ENCODE measurements at regions not wholly inside any gene's neighbourhood (a gene's known extent, or its start where the extent isn't known, plus 50 kb on each side); places are given as distances from the start of the nearest gene placed in this dataset.

- TF ChIP-seq ZNF565 (CRISPR knock-in tag; conservative IDR thresholded peaks at IDR 0.05; ENCODE audit: low read depth) (no peak), ZNF70 (CRISPR knock-in tag; IDR thresholded peaks at IDR 0.05) (no peak), TCF4 (CRISPR knock-in tag; IDR thresholded peaks at IDR 0.05; ENCODE audit: borderline replicate concordance) (no peak), CSRNP3 (CRISPR knock-in tag; IDR thresholded peaks at IDR 0.05) (no peak), BACH2 (CRISPR knock-in tag; IDR thresholded peaks at IDR 0.05; ENCODE audit: borderline replicate concordance) (no peak), ISL1 (CRISPR knock-in tag; IDR thresholded peaks at IDR 0.05) (no peak), PATZ1 (CRISPR knock-in tag; IDR thresholded peaks at IDR 0.05; ENCODE audit: borderline replicate concordance) (no peak), ARNTL (CRISPR knock-in tag; IDR thresholded peaks at IDR 0.05; ENCODE audit: borderline replicate concordance, low read depth) (no peak), RARB (CRISPR knock-in tag; IDR thresholded peaks at IDR 0.05) (no peak)
- no peak for ATAC-seq
Measured at GRCh38 chr5:143977891-143978461, 166.0 kb downstream of the HMHB1 start.

GRCh38 chr5:143979044-143979690 lies 167.2 kb downstream of the HMHB1 start:
- TF ChIP-seq TCF4 (CRISPR knock-in tag; IDR thresholded peaks at IDR 0.05; ENCODE audit: borderline replicate concordance) (no peak), CSRNP3 (CRISPR knock-in tag; IDR thresholded peaks at IDR 0.05) (no peak), ZFP3 (CRISPR knock-in tag; IDR thresholded peaks at IDR 0.05) (no peak), ESRRG (CRISPR knock-in tag; IDR thresholded peaks at IDR 0.05) (no peak), GLIS3 (CRISPR knock-in tag; IDR thresholded peaks at IDR 0.05) (no peak), SNAI2 (CRISPR knock-in tag; IDR thresholded peaks at IDR 0.05) (no peak), TSHZ2 (CRISPR knock-in tag; IDR thresholded peaks at IDR 0.05) (no peak), OSR1 (CRISPR knock-in tag; IDR thresholded peaks at IDR 0.05) (no peak), ARNTL (CRISPR knock-in tag; IDR thresholded peaks at IDR 0.05; ENCODE audit: borderline replicate concordance, low read depth) (no peak), POU6F1 (CRISPR knock-in tag; IDR thresholded peaks at IDR 0.05; ENCODE audit: borderline replicate concordance, low read depth) (no peak), PATZ1 (CRISPR knock-in tag; IDR thresholded peaks at IDR 0.05; ENCODE audit: borderline replicate concordance) (no peak), PPARA (CRISPR knock-in tag; IDR thresholded peaks at IDR 0.05; ENCODE audit: borderline replicate concordance) (no peak), CSDC2 (CRISPR knock-in tag; IDR thresholded peaks at IDR 0.05) (no peak), ZC3H10 (CRISPR knock-in tag; IDR thresholded peaks at IDR 0.05) (no peak), ISL1 (CRISPR knock-in tag; IDR thresholded peaks at IDR 0.05) (no peak)
- TF ChIP-seq, protein P1, sequence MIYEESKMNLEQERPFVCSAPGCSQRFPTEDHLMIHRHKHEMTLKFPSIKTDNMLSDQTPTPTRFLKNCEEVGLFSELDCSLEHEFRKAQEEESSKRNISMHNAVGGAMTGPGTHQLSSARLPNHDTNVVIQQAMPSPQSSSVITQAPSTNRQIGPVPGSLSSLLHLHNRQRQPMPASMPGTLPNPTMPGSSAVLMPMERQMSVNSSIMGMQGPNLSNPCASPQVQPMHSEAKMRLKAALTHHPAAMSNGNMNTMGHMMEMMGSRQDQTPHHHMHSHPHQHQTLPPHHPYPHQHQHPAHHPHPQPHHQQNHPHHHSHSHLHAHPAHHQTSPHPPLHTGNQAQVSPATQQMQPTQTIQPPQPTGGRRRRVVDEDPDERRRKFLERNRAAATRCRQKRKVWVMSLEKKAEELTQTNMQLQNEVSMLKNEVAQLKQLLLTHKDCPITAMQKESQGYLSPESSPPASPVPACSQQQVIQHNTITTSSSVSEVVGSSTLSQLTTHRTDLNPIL (CRISPR knock-in tag; IDR thresholded peaks at IDR 0.05; ENCODE audit: low read depth): no peak

More at GRCh38 chr5:143979044-143979690, 167.2 kb downstream of the HMHB1 start:
- no peak for ATAC-seq
